Prostate gland (tissue), 2 donors: ENCODE measurements at regions not wholly inside any gene's neighbourhood (a gene's known extent, or its start where the extent isn't known, plus 50 kb on each side); places are given as distances from the start of the nearest gene placed in this dataset.

Experiments
- DNase-seq: peaks from one replicate; pipeline ENCODE4 v3.0.0-alpha.2; 2019; ENCODE audit warnings: low spot score
- H3K27ac ChIP-seq, 2 donors: fragments of 200-600 bp; sonication (generic); 2 replicates each; pipeline ENCODE4 v1.5.1; 2017 to 2019
- H3K27me3 ChIP-seq: fragments of 200-600 bp; sonication (generic); replicated peaks from 2 replicates; pipeline ENCODE4 v1.5.1; 2019; ENCODE audit not compliant: insufficient read depth
- H3K36me3 ChIP-seq, 2 donors: fragments of 200-600 bp; sonication (generic); 1 replicate in 1 of 2; 2 replicates in 1 of 2; pipeline versions ENCODE4 v1.5.1 to v1.8.1; 2017 to 2019
- H3K4me1 ChIP-seq: fragments of 200-600 bp; sonication (generic); replicated peaks from 2 replicates; pipeline ENCODE4 v1.5.1; 2019
- H3K4me3 ChIP-seq, 2 donors: fragments of 200-600 bp; sonication (generic); 2 replicates each; pipeline ENCODE4 v1.5.1; 2017 to 2019
- H3K9me3 ChIP-seq: fragments of 200-600 bp; sonication (generic); 2 replicates; pipeline ENCODE4 v1.5.1; 2017
- CTCF ChIP-seq, 4 experiments: fragments of 200-600 bp in 2 of 4; fragments of 450-650 bp in 2 of 4; sonication (generic) in 2 of 4; IDR thresholded peaks; 1 replicate in 3 of 4; 2 replicates in 1 of 4; pipeline ENCODE4 v1.5.1; 2016 to 2019; ENCODE audit warnings: antibody characterized with exemption in 4 of 4, mild to moderate bottlenecking in 2 of 4, moderate library complexity in 2 of 4
- POLR2A ChIP-seq: fragments of 450-650 bp; IDR thresholded peaks from one replicate; pipeline ENCODE4 v1.6.1; 2016; ENCODE audit warnings: antibody characterized with exemption, mild to moderate bottlenecking
- POLR2AphosphoS5 ChIP-seq: sonication (generic); formaldehyde crosslinking; IDR thresholded peaks from one replicate; pipeline ENCODE4 v1.6.1; 2017; ENCODE audit warnings: antibody characterized with exemption
- WGBS: methylation state at CpG from one replicate; pipeline ENCODE4 v1.1.5; 2018; 5-methylcytosine and 5-hydroxymethylcytosine counted together
- intact Hi-C: fragments of 100-400 bp; cut with DNase I; formaldehyde crosslinking; loops from one replicate; pipeline ENCODE4 v1.14.2; 2022

GRCh38 chr7:25719190-25719896, 432.7 kb upstream of the NFE2L3 start:
- Histone ChIP-seq H3K27me3 (no peaks in the 10 kb centered on the region), H3K4me3 (no peak overlapping the region), H3K36me3 (no peaks in the 10 kb centered on the region), H3K9me3 (no peaks in the 10 kb centered on the region), H3K4me1 (no peaks in the 10 kb centered on the region), H3K27ac (no peak overlapping the region)
- TF ChIP-seq POLR2A (no peak), CTCF (IDR thresholded peaks at IDR 0.05) (no peak), POLR2AphosphoS5 (no peak)
- 98% methylated on average over 5 of the region's 5 CpGs for WGBS
- DNase-seq, result no peak
- intact Hi-C loops, result no loop called here

- intact Hi-C loops, result no loop called here
- no peaks in the 10 kb centered on the region for H3K36me3 ChIP-seq
- H3K4me1 ChIP-seq, result no peaks in the 10 kb centered on the region
- H3K27ac ChIP-seq, result no peak overlapping the region
- H3K9me3 ChIP-seq, result no peaks in the 10 kb centered on the region
- no peaks in the 10 kb centered on the region for H3K27me3 ChIP-seq
- no peak for DNase-seq
- no peak for TF ChIP-seq POLR2AphosphoS5
- no peak for TF ChIP-seq POLR2A
- no peak for TF ChIP-seq CTCF (IDR thresholded peaks at IDR 0.05)
- H3K4me3 ChIP-seq, result no peak overlapping the region
- 47% methylated on average over 2 of the region's 2 CpGs for WGBS
Observed at GRCh38 chr7:25720427-25720826, 431.6 kb upstream of the NFE2L3 start.

- no peak overlapping the region for H3K27ac ChIP-seq
Observed at GRCh38 chr7:25722856-25723255, 429.1 kb upstream of the NFE2L3 start.

GRCh38 chr7:25725451-25725850, 426.5 kb upstream of the NFE2L3 start:
- Histone ChIP-seq H3K27me3 (no peaks in the 10 kb centered on the region), H3K36me3 (no peaks in the 10 kb centered on the region), H3K9me3 (no peaks in the 10 kb centered on the region), H3K27ac (no peak overlapping the region), H3K4me3 (no peak overlapping the region), H3K4me1 (no peaks in the 10 kb centered on the region)
- 83% methylated on average over 2 of the region's 2 CpGs for WGBS
- DNase-seq, result no peak
- intact Hi-C loops, result no loop called here
- no peak for TF ChIP-seq POLR2A
- no peak for TF ChIP-seq CTCF (IDR thresholded peaks at IDR 0.05)
- TF ChIP-seq POLR2AphosphoS5, result no peak

More at GRCh38 chr7:25722856-25723255, 429.1 kb upstream of the NFE2L3 start:
- H3K36me3 ChIP-seq, result no peaks in the 10 kb centered on the region
- H3K4me3 ChIP-seq, result no peak overlapping the region
- H3K9me3 ChIP-seq, result no peaks in the 10 kb centered on the region
- TF ChIP-seq POLR2A (no peak), CTCF (IDR thresholded peaks at IDR 0.05) (no peak), POLR2AphosphoS5 (no peak)
- no peaks in the 10 kb centered on the region for H3K4me1 ChIP-seq
- intact Hi-C loops, result no loop called here
- DNase-seq, result no peak
- WGBS, result 32% methylated on average over 1 of the region's 1 CpG
- H3K27me3 ChIP-seq, result no peaks in the 10 kb centered on the region

- WGBS, result 68% methylated on average over 8 of the region's 8 CpGs
- intact Hi-C loops, result no loop called here
- TF ChIP-seq POLR2AphosphoS5, result no peak
- no peak for TF ChIP-seq CTCF (IDR thresholded peaks at IDR 0.05)
- TF ChIP-seq POLR2A, result no peak
- no peak overlapping the region for H3K4me3 ChIP-seq
- H3K36me3 ChIP-seq, result no peaks in the 10 kb centered on the region
- no peaks in the 10 kb centered on the region for H3K4me1 ChIP-seq
- DNase-seq, result no peak
- H3K27me3 ChIP-seq, result no peaks in the 10 kb centered on the region
- no peaks in the 10 kb centered on the region for H3K9me3 ChIP-seq
- H3K27ac ChIP-seq, result no peak overlapping the region
Observed at GRCh38 chr7:25726170-25726780, 425.7 kb upstream of the NFE2L3 start.
